ENCODE measurements at regions not wholly inside any gene's neighbourhood (a gene's known extent, or its start where the extent isn't known, plus 50 kb on each side); places are given as distances from the start of the nearest gene placed in this dataset.
"Not testable (repeated sequence)": the region's sequence is repeated elsewhere in the genome, so short reads cannot be mapped to it uniquely, and the experiment has no call there.

DNA sequence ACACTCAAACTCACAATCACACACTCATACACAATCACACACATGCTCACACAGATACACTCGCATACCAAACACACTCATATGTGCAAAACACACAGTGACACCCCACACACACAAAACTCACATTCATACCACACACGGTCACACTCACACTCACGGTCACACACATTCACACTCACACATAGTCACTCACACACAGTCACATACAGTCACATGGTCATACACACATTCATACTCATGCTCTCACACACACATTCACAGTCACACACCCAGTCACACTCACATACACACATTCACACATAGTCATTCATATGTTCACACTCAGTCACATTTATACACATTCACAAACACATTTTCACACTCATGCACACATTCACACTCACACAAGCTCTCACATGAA, 296.0 kb upstream of the RNF32 start:
- H3K4me3 ChIP-seq (ENCODE audit: low read depth, low read length): no peak overlapping the region
- no peak for TF ChIP-seq CTCF (IDR thresholded peaks at IDR 0.05; ENCODE audit: insufficient read depth, low read depth, low read length)
- DNase-seq (ENCODE audit: low read depth): no peak

DNA sequence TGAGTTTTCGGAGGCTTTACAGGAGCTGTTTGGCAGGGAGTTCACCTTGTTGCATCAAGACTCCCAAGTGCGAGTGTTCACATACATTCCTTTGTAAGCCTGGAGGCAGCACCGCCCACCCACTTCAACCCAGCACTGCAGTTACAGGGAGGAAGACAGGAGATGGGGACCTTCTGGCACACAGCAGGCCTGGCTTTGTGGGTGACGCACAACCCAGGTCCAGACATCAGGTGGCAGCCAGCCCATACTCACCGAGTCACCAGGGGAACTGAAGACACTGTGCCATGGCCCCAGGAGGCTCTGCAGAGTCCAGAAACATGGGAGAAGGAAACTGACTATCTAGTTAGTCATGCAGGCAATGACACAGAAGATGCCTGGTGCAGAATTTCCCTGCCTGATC, 305.9 kb upstream of the RNF32 start:
- no peak for TF ChIP-seq CTCF (IDR thresholded peaks at IDR 0.05; ENCODE audit: insufficient read depth, low read depth, low read length)
- no peak for DNase-seq (ENCODE audit: low read depth)
- no peak overlapping the region for H3K4me3 ChIP-seq (ENCODE audit: low read depth, low read length)

GRCh38 chr7:156327916-156328315, 312.7 kb upstream of the RNF32 start:
- H3K4me3 ChIP-seq (ENCODE audit: low read depth, low read length): no peak overlapping the region
- TF ChIP-seq CTCF (IDR thresholded peaks at IDR 0.05; ENCODE audit: insufficient read depth, low read depth, low read length): no peak
- DNase-seq (ENCODE audit: low read depth): no peak

DNA sequence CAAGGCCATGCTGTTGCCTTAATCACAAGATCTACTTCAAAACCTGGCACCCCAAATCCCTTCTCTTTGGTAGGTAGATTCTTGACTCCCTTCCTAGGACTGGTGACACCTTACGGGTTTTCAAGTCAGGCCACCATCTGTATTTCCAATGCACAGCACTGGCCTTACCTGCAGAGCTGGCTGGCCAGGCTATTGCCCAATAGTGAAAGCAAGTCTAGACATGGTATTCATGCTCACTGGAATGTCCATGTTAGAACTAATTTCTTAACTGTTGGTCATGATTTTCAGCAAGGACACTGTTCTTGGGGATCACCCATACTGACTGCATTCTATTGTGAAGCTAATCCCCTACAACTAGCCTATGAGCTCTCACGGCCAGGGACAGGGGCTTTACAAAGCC, 313.1 kb upstream of the RNF32 start:
- TF ChIP-seq CTCF (IDR thresholded peaks at IDR 0.05; ENCODE audit: insufficient read depth, low read depth, low read length): no peak
- no peak for DNase-seq (ENCODE audit: low read depth)
- H3K4me3 ChIP-seq (ENCODE audit: low read depth, low read length): no peak overlapping the region

GRCh38 chr7:156324201-156324600, 316.4 kb upstream of the RNF32 start:
- H3K4me3 ChIP-seq (ENCODE audit: low read depth, low read length): no peak overlapping the region
- TF ChIP-seq CTCF (IDR thresholded peaks at IDR 0.05; ENCODE audit: insufficient read depth, low read depth, low read length): no peak
- DNase-seq (ENCODE audit: low read depth): no peak

DNA sequence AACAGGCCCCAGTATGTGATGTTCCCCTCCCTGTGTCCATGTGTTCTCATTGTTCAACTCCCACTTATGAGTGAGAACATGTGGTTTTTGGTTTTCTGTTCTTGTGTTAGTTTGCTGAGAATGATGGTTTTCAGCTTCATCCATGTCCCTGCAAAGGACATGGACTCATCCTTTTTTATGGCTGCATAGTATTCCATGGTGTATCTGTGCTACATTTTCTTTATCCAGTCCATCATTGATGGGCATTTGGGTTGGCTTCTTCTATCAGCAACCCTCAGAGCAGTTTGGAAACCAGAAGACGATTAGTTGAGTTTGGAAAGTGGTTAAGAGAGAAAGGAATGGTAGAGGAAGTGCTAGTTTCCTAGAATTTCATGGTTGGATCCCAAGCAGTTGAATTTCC, 319.1 kb upstream of the RNF32 start:
- DNase-seq (ENCODE audit: low read depth); H3K4me3 ChIP-seq (ENCODE audit: low read depth, low read length): not testable (repeated sequence)

GRCh38 chr7:156318926-156319325, 321.6 kb upstream of the RNF32 start:
- no peak for TF ChIP-seq CTCF (IDR thresholded peaks at IDR 0.05; ENCODE audit: insufficient read depth, low read depth, low read length)
- no peak overlapping the region for H3K4me3 ChIP-seq (ENCODE audit: low read depth, low read length)
- DNase-seq (ENCODE audit: low read depth): no peak
